ENCODE measurements at regions not wholly inside any gene's neighbourhood (a gene's known extent, or its start where the extent isn't known, plus 50 kb on each side); places are given as distances from the start of the nearest gene placed in this dataset.

GRCh38 chr21:15491100-15491499 is 238.7 kb upstream of the USP25 start:
- no peak for TF ChIP-seq CTCF (IDR thresholded peaks at IDR 0.05; ENCODE audit: insufficient read depth, low read depth, low read length)
- TF ChIP-seq EZH2 (IDR thresholded peaks at IDR 0.05; ENCODE audit: insufficient read depth, low read length) = no peak

Data from astrocyte (in vitro differentiated cells and primary cell).